GM21515 (cell line): ENCODE measurements at regions not wholly inside any gene's neighbourhood (a gene's known extent, or its start where the extent isn't known, plus 50 kb on each side); places are given as distances from the start of the nearest gene placed in this dataset.
"Not testable (repeated sequence)": the region's sequence is repeated elsewhere in the genome, so short reads cannot be mapped to it uniquely, and the experiment has no call there.

Experiments
- ATAC-seq: cut with Tn5 transposase; IDR thresholded peaks from one replicate; pipeline ENCODE4 v1.9.1; 2021; ENCODE audit not compliant: unreplicated experiment

GRCh38 chr6:21333715-21334114 lies 259.8 kb upstream of the SOX4 start:
- ATAC-seq, result no peak

- ATAC-seq, result no peak
These were observed 258.9 kb upstream of the SOX4 start for GRCh38 chr6:21334651-21335050.

GRCh38 chr6:21335591-21335990 lies 258.0 kb upstream of the SOX4 start:
- no peak for ATAC-seq

- ATAC-seq, result no peak
These were observed 256.3 kb upstream of the SOX4 start for GRCh38 chr6:21337263-21337662.

GRCh38 chr6:21340573-21340972 lies 253.0 kb upstream of the SOX4 start:
- no peak for ATAC-seq

- no peak for ATAC-seq
These were observed 251.6 kb upstream of the SOX4 start for GRCh38 chr6:21341910-21342309.

GRCh38 chr6:21342501-21342900 lies 251.1 kb upstream of the SOX4 start:
- ATAC-seq, result no peak

GRCh38 chr6:21345704-21346103 lies 247.8 kb upstream of the SOX4 start:
- ATAC-seq, result not testable (repeated sequence)

GRCh38 chr6:21348146-21348503 lies 245.4 kb upstream of the SOX4 start:
- no peak for ATAC-seq

GRCh38 chr6:21348504-21349195 lies 244.9 kb upstream of the SOX4 start:
- ATAC-seq, result no peak

- ATAC-seq, result no peak
These were observed 243.7 kb upstream of the SOX4 start for GRCh38 chr6:21349834-21350233.

- ATAC-seq, result no peak
These were observed 242.6 kb upstream of the SOX4 start for GRCh38 chr6:21350926-21351325.

GRCh38 chr6:21352131-21352530 lies 241.4 kb upstream of the SOX4 start:
- no peak for ATAC-seq

- ATAC-seq, result no peak
These were observed 238.7 kb upstream of the SOX4 start for GRCh38 chr6:21354805-21355238.

GRCh38 chr6:21355638-21356037 lies 237.9 kb upstream of the SOX4 start:
- no peak for ATAC-seq

- no peak for ATAC-seq
These were observed 236.3 kb upstream of the SOX4 start for GRCh38 chr6:21357262-21357661.

- no peak for ATAC-seq
These were observed 233.6 kb upstream of the SOX4 start for GRCh38 chr6:21359926-21360325.

- ATAC-seq, result no peak
These were observed 233.2 kb upstream of the SOX4 start for GRCh38 chr6:21360336-21360735.

GRCh38 chr6:21367148-21367547 lies 226.4 kb upstream of the SOX4 start:
- no peak for ATAC-seq

GRCh38 chr6:21367649-21368154 lies 225.8 kb upstream of the SOX4 start:
- no peak for ATAC-seq

GRCh38 chr6:21371061-21371460 lies 222.5 kb upstream of the SOX4 start:
- ATAC-seq, result no peak

GRCh38 chr6:21371676-21372171 lies 221.8 kb upstream of the SOX4 start:
- no peak for ATAC-seq
